Glutamatergic neuron (in vitro differentiated cells): ENCODE measurements at regions not wholly inside any gene's neighbourhood (a gene's known extent, or its start where the extent isn't known, plus 50 kb on each side); places are given as distances from the start of the nearest gene placed in this dataset.

Experiments
- DNase-seq: peaks from one replicate; pipeline ENCODE4 v3.0.0; 2022
- H3K27ac Mint-ChIP-seq: one replicate; pipeline ENCODE4 v1.8.0; 2020; ENCODE audit warnings: mild to moderate bottlenecking, mixed read lengths, inconsistent platforms; ENCODE audit not compliant: unreplicated experiment
- H3K27me3 Mint-ChIP-seq: one replicate; pipeline ENCODE4 v1.8.0; 2020; ENCODE audit warnings: mild to moderate bottlenecking, moderate library complexity, mixed read lengths, inconsistent platforms; ENCODE audit not compliant: unreplicated experiment
- H3K36me3 Mint-ChIP-seq: one replicate; pipeline ENCODE4 v1.8.0; 2020; ENCODE audit warnings: mild to moderate bottlenecking, mixed read lengths, inconsistent platforms; ENCODE audit not compliant: unreplicated experiment
- H3K4me1 Mint-ChIP-seq: one replicate; pipeline ENCODE4 v1.8.0; 2020; ENCODE audit warnings: mild to moderate bottlenecking, low read depth, mixed read lengths, inconsistent platforms; ENCODE audit not compliant: unreplicated experiment
- H3K4me3 Mint-ChIP-seq: one replicate; pipeline ENCODE4 v1.8.0; 2020; ENCODE audit warnings: mild to moderate bottlenecking, mixed read lengths, inconsistent platforms; ENCODE audit not compliant: unreplicated experiment
- H3K9me3 Mint-ChIP-seq: one replicate; pipeline ENCODE4 v1.8.0; 2020; ENCODE audit warnings: mild to moderate bottlenecking, moderate library complexity, mixed read lengths, inconsistent platforms; ENCODE audit not compliant: unreplicated experiment
- CTCF ChIP-seq: fragments of 200-600 bp; sonication (generic); IDR thresholded peaks from one replicate; pipeline ENCODE4 v1.5.0; 2021; ENCODE audit not compliant: partially characterized antibody, unreplicated experiment

GRCh38 chr2:40584432-40584831, 132.5 kb upstream of the SLC8A1 start:
- TF ChIP-seq CTCF: no peak
- no peak for DNase-seq
- H3K9me3 Mint-ChIP-seq: no peaks in the 10 kb centered on the region

GRCh38 chr2:40591774-40592173, 139.9 kb upstream of the SLC8A1 start:
- no peak for TF ChIP-seq CTCF
- no peak overlapping the region for H3K4me3 Mint-ChIP-seq
- no peaks in the 10 kb centered on the region for H3K4me1 Mint-ChIP-seq
- no peaks in the 10 kb centered on the region for H3K9me3 Mint-ChIP-seq
- H3K27ac Mint-ChIP-seq: no peak overlapping the region
- no peak for DNase-seq
- H3K36me3 Mint-ChIP-seq: no peaks in the 10 kb centered on the region
- no peaks in the 10 kb centered on the region for H3K27me3 Mint-ChIP-seq

More at GRCh38 chr2:40584432-40584831, 132.5 kb upstream of the SLC8A1 start:
- Mint-ChIP-seq H3K36me3 (peaks cover 4% of the 10 kb centered on the region), H3K4me3 (no peak overlapping the region), H3K4me1 (no peaks in the 10 kb centered on the region), H3K27me3 (no peaks in the 10 kb centered on the region), H3K27ac (no peak overlapping the region)

- DNase-seq: no peak
- Mint-ChIP-seq H3K4me3 (no peak overlapping the region), H3K4me1 (no peaks in the 10 kb centered on the region), H3K27ac (no peak overlapping the region), H3K27me3 (no peaks in the 10 kb centered on the region), H3K36me3 (no peaks in the 10 kb centered on the region), H3K9me3 (no peaks in the 10 kb centered on the region)
- no peak for TF ChIP-seq CTCF
Measured at GRCh38 chr2:40592218-40592617, 140.3 kb upstream of the SLC8A1 start.

GRCh38 chr2:40606862-40607261, 155.0 kb upstream of the SLC8A1 start:
- H3K27me3 Mint-ChIP-seq: no peaks in the 10 kb centered on the region
- no peak for TF ChIP-seq CTCF
- no peak overlapping the region for H3K27ac Mint-ChIP-seq
- no peaks in the 10 kb centered on the region for H3K36me3 Mint-ChIP-seq
- no peak for DNase-seq
- no peak overlapping the region for H3K4me3 Mint-ChIP-seq
- no peaks in the 10 kb centered on the region for H3K4me1 Mint-ChIP-seq
- no peaks in the 10 kb centered on the region for H3K9me3 Mint-ChIP-seq

- Mint-ChIP-seq H3K27me3 (no peaks in the 10 kb centered on the region), H3K9me3 (no peaks in the 10 kb centered on the region), H3K4me3 (no peak overlapping the region), H3K36me3 (no peaks in the 10 kb centered on the region), H3K4me1 (no peaks in the 10 kb centered on the region), H3K27ac (no peak overlapping the region)
- TF ChIP-seq CTCF: no peak
- DNase-seq: no peak
Measured at GRCh38 chr2:40611196-40611595, 159.3 kb upstream of the SLC8A1 start.
